HCT116 (cell line): ENCODE measurements at regions not wholly inside any gene's neighbourhood (a gene's known extent, or its start where the extent isn't known, plus 50 kb on each side); places are given as distances from the start of the nearest gene placed in this dataset.

Experiments
- EZH2 ChIP-seq: fragments of 200-600 bp; sonication (generic); IDR thresholded peaks from 2 replicates; pipeline ENCODE4 v1.6.1; 2017; ENCODE audit warnings: antibody characterized with exemption, mixed run types
- EZH2phosphoT487 ChIP-seq: fragments of 200-600 bp; IDR thresholded peaks from 2 replicates; pipeline ENCODE4 v1.6.1; 2018; ENCODE audit warnings: antibody characterized with exemption, borderline replicate concordance
- JUND ChIP-seq: IDR thresholded peaks from 2 replicates; pipeline ENCODE4 v1.6.1; 2012
- POLR2AphosphoS5 ChIP-seq: IDR thresholded peaks from 2 replicates; pipeline ENCODE4 v1.6.1; 2011; ENCODE audit warnings: mild to moderate bottlenecking, low read depth, low read length, moderate library complexity
- SRF ChIP-seq: IDR thresholded peaks from 2 replicates; pipeline ENCODE4 v1.6.1; 2012; ENCODE audit warnings: low read depth
- TF ChIP-seq, protein P1 (sequence below), 3 experiments: fragments of 200-600 bp in 1 of 3; sonication (generic) in 1 of 3; IDR thresholded peaks in 2 of 3; conservative IDR thresholded peaks in 1 of 3; 2 replicates each; pipeline ENCODE4 v1.5.1; 2012 to 2017; ENCODE audit warnings: low read depth in 2 of 3, low read length in 2 of 3, antibody characterized with exemption in 1 of 3, borderline replicate concordance in 1 of 3, control low read depth in 1 of 3, mild to moderate bottlenecking in 1 of 3, mixed read lengths in 1 of 3, mixed run types in 1 of 3, moderate library complexity in 1 of 3; ENCODE audit not compliant: insufficient read depth in 1 of 3
- TF ChIP-seq, protein P2 (sequence below): IDR thresholded peaks from 2 replicates; pipeline ENCODE4 v1.6.1; 2012

GRCh38 chr12:127290251-127290650, 976.7 kb upstream of the TMEM132C start:
- TF ChIP-seq POLR2AphosphoS5 (no peak), SRF (no peak), JUND (no peak), EZH2 (no peak), EZH2phosphoT487 (no peak)
- TF ChIP-seq, protein P1, sequence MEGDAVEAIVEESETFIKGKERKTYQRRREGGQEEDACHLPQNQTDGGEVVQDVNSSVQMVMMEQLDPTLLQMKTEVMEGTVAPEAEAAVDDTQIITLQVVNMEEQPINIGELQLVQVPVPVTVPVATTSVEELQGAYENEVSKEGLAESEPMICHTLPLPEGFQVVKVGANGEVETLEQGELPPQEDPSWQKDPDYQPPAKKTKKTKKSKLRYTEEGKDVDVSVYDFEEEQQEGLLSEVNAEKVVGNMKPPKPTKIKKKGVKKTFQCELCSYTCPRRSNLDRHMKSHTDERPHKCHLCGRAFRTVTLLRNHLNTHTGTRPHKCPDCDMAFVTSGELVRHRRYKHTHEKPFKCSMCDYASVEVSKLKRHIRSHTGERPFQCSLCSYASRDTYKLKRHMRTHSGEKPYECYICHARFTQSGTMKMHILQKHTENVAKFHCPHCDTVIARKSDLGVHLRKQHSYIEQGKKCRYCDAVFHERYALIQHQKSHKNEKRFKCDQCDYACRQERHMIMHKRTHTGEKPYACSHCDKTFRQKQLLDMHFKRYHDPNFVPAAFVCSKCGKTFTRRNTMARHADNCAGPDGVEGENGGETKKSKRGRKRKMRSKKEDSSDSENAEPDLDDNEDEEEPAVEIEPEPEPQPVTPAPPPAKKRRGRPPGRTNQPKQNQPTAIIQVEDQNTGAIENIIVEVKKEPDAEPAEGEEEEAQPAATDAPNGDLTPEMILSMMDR (IDR thresholded peaks at IDR 0.05 in 2 of 3, conservative IDR thresholded peaks at IDR 0.05 in 1 of 3; ENCODE audit: borderline replicate concordance in 1 of 3, insufficient read depth in 1 of 3, low read depth in 2 of 3, low read length in 2 of 3), result no peak
- TF ChIP-seq, protein P2, sequence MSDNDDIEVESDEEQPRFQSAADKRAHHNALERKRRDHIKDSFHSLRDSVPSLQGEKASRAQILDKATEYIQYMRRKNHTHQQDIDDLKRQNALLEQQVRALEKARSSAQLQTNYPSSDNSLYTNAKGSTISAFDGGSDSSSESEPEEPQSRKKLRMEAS, result no peak
